ENCODE measurements at regions not wholly inside any gene's neighbourhood (a gene's known extent, or its start where the extent isn't known, plus 50 kb on each side); places are given as distances from the start of the nearest gene placed in this dataset.

- no peak for TF ChIP-seq SIN3A (IDR thresholded peaks at IDR 0.05; ENCODE audit: borderline replicate concordance, insufficient read depth, low read depth, low read length)
- TF ChIP-seq TCF7L2 (IDR thresholded peaks at IDR 0.05; ENCODE audit: low read depth, low read length) = no peak
- no peak for TF ChIP-seq REST (IDR thresholded peaks at IDR 0.05; ENCODE audit: insufficient read depth in 1 of 2, low read depth in 2 of 2, low read length in 1 of 2)
- TF ChIP-seq CTCF (IDR thresholded peaks at IDR 0.05) = no peak
- TF ChIP-seq POLR2AphosphoS5 (IDR thresholded peaks at IDR 0.05; ENCODE audit: low read depth, low read length) = no peak
- BruUV-seq (replicated peaks) = no TSS peak
- ATAC-seq (no peak), DNase-seq (ENCODE audit: low read depth, low spot score) (no peak)
- intact Hi-C loops (cut with micrococcal nuclease; ENCODE audit: unreplicated experiment) (no loop called here), in situ Hi-C loops (cut with HindIII; ENCODE audit: low pct_unique_long_range_greater_than_20kb, low sequenced_read_pairs) (no loop called here)
- no peaks in the 10 kb centered on the region for H3K27me3 ChIP-seq (ENCODE audit: control insufficient read depth, insufficient read depth, low read length)
- H3K4me1 ChIP-seq (ENCODE audit: control insufficient read depth, insufficient read depth, low read length) = no peaks in the 10 kb centered on the region
- H3K9me3 ChIP-seq (ENCODE audit: control insufficient read depth, insufficient read depth, low read depth, low read length) = no peaks in the 10 kb centered on the region
- no peaks in the 10 kb centered on the region for H3K36me3 ChIP-seq (ENCODE audit: control insufficient read depth, insufficient read depth, low read length)
- H3K4me3 ChIP-seq (ENCODE audit: low read depth in 2 of 2, low read length in 2 of 2) = no peak overlapping the region
- ChIA-PET CTCF (no interaction called here), POLR2A (interaction anchor here (0.6 kb wide), 1 partner anchor 347 kb away, joined by 3 read pairs; no protein-coding TSS in a partner anchor)
- H3K27ac ChIP-seq (ENCODE audit: low read length) = no peak overlapping the region
These were observed 628.8 kb upstream of the RGMB start for GRCh38 chr5:98144710-98145109.

- in situ Hi-C loops (cut with HindIII; ENCODE audit: low pct_unique_long_range_greater_than_20kb, low sequenced_read_pairs) = no loop called here
- H3K4me3 ChIP-seq (ENCODE audit: low read depth in 2 of 2, low read length in 2 of 2) = no peak overlapping the region
- DNase-seq (ENCODE audit: low read depth, low spot score) (no peak), ATAC-seq (no peak)
- intact Hi-C loops (cut with micrococcal nuclease; ENCODE audit: unreplicated experiment) = no loop called here
- BruUV-seq (replicated peaks) = no TSS peak
- ChIA-PET CTCF (no interaction called here), POLR2A (no interaction called here)
- no peaks in the 10 kb centered on the region for H3K4me1 ChIP-seq (ENCODE audit: control insufficient read depth, insufficient read depth, low read length)
- no peaks in the 10 kb centered on the region for H3K9me3 ChIP-seq (ENCODE audit: control insufficient read depth, insufficient read depth, low read depth, low read length)
- H3K27ac ChIP-seq (ENCODE audit: low read length) = no peak overlapping the region
- no peaks in the 10 kb centered on the region for H3K36me3 ChIP-seq (ENCODE audit: control insufficient read depth, insufficient read depth, low read length)
- TF ChIP-seq SIN3A (IDR thresholded peaks at IDR 0.05; ENCODE audit: borderline replicate concordance, insufficient read depth, low read depth, low read length) (no peak), CTCF (IDR thresholded peaks at IDR 0.05) (no peak), REST (IDR thresholded peaks at IDR 0.05; ENCODE audit: insufficient read depth in 1 of 2, low read depth in 2 of 2, low read length in 1 of 2) (no peak), POLR2AphosphoS5 (IDR thresholded peaks at IDR 0.05; ENCODE audit: low read depth, low read length) (no peak), TCF7L2 (IDR thresholded peaks at IDR 0.05; ENCODE audit: low read depth, low read length) (no peak)
- no peaks in the 10 kb centered on the region for H3K27me3 ChIP-seq (ENCODE audit: control insufficient read depth, insufficient read depth, low read length)
These were observed 616.1 kb upstream of the RGMB start for GRCh38 chr5:98157368-98157767.
